Activated CD4-positive, alpha-beta memory T cell treated with anti-CD3 and anti-CD28 coated beads for 36 hours (primary cell): ENCODE measurements at regions not wholly inside any gene's neighbourhood (a gene's known extent, or its start where the extent isn't known, plus 50 kb on each side); places are given as distances from the start of the nearest gene placed in this dataset.

Source experiments
- CTCF ChIA-PET: fragments of 350-600 bp; sonication (Branson Sonifier 250); formaldehyde crosslinking; loops from one replicate; lab custom pipeline; 2021; ENCODE audit warnings: antibody characterized with exemption, inconsistent platforms; lab: Charles Lee
- POLR2A ChIA-PET: fragments of 350-600 bp; sonication (Branson Sonifier 250); formaldehyde crosslinking; loops from one replicate; lab custom pipeline; 2021; ENCODE audit warnings: antibody characterized with exemption; lab: Charles Lee
- DNase-seq: peaks from one replicate; pipeline ENCODE4 v3.0.0-alpha.2; 2020
- H3K27ac Mint-ChIP-seq: one replicate; pipeline ENCODE4 v1.8.0; 2021; ENCODE audit warnings: mixed read lengths
- H3K27me3 Mint-ChIP-seq: one replicate; pipeline ENCODE4 v1.8.0; 2021; ENCODE audit warnings: mixed read lengths
- H3K36me3 Mint-ChIP-seq: one replicate; pipeline ENCODE4 v1.8.0; 2021; ENCODE audit warnings: mixed read lengths
- H3K4me1 Mint-ChIP-seq: one replicate; pipeline ENCODE4 v1.8.0; 2021; ENCODE audit warnings: low read depth, mixed read lengths
- H3K4me3 Mint-ChIP-seq: one replicate; pipeline ENCODE4 v1.8.0; 2021; ENCODE audit warnings: mild to moderate bottlenecking, mixed read lengths
- H3K9me3 Mint-ChIP-seq: one replicate; pipeline ENCODE4 v1.8.0; 2021; ENCODE audit warnings: mixed read lengths
- intact Hi-C: fragments of 100-400 bp; cut with micrococcal nuclease; formaldehyde crosslinking; loops from one replicate; pipeline ENCODE4 v1.15.1; 2023

DNA sequence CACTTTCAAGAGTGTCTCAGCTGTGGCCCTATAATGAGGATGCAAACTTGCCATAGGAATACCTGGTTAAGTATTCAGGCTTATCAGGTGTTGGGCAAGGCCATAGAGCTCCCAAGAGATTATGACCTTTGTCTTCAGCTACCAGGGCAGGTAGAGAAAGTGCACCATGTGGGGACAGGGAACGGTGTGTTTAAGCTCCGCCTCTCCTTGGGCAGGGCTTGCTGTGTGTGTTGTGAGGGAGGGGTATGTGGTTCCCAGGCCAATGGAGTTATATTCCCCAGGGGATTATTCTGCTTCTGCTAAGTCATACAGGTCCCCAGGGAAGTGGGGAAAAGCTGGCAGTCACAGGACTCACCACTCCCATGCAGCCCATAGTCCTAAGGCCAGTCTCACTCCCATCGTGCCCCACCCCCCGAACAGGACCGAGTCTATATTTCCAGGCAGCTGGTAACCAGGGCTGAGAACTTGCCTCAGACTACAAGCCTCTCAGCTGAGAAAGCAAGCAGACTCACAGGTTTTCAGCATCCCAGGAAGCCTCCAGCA is 660.2 kb downstream of the HTR1B start:
- H3K27ac Mint-ChIP-seq, result no peak overlapping the region
- H3K4me1 Mint-ChIP-seq, result no peaks in the 10 kb centered on the region
- DNase-seq, result no peak
- ChIA-PET POLR2A (no interaction called here), CTCF (no interaction called here)
- peaks cover 4% of the 10 kb centered on the region for H3K9me3 Mint-ChIP-seq
- H3K4me3 Mint-ChIP-seq, result no peak overlapping the region
- H3K27me3 Mint-ChIP-seq, result no peaks in the 10 kb centered on the region
- intact Hi-C loops, result no loop called here
- no peaks in the 10 kb centered on the region for H3K36me3 Mint-ChIP-seq

DNA sequence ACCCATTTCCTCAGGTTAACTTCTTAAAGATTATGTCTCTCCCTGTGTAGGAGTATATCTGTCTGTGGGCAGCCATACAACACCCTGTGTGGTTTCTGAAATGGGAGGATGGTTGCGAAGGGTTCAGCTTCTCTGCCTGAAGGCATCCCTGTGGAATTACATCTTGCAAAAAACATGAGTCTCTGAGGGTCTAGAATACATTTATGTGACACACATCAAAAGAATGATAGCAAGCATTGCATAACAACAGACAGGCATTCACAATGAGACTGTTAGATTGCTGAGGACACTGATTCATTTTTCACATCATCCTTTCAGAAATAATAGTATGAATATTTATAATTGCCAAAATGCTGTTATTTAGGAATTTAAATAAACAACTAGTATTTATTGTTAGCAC is 670.9 kb downstream of the HTR1B start:
- DNase-seq, result no peak
- H3K27me3 Mint-ChIP-seq, result no peaks in the 10 kb centered on the region
- no peaks in the 10 kb centered on the region for H3K36me3 Mint-ChIP-seq
- ChIA-PET POLR2A (no interaction called here), CTCF (no interaction called here)
- no peak overlapping the region for H3K4me3 Mint-ChIP-seq
- no peaks in the 10 kb centered on the region for H3K4me1 Mint-ChIP-seq
- H3K27ac Mint-ChIP-seq, result no peak overlapping the region
- H3K9me3 Mint-ChIP-seq, result peaks cover 8% of the 10 kb centered on the region
- intact Hi-C loops, result no loop called here

DNA sequence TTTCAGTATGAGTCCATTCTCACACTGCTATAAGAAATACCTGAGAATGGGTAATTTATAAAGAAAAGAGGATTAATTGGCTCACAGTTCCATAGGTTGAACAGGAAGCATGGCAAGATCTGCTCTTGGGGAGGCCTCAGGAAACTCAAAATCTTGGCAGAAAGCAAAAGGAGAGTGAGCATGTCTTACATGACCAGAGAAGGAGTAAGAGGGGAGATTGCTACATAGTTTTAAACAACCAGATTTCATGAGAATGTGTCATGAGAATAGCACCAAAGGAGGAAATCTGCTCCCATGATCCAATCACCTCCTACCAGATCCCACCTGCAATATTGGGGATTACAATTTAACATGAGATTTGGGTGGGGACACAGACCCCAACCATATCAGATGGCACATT is 672.4 kb downstream of the HTR1B start:
- H3K36me3 Mint-ChIP-seq, result no peaks in the 10 kb centered on the region
- intact Hi-C loops, result no loop called here
- no peaks in the 10 kb centered on the region for H3K4me1 Mint-ChIP-seq
- ChIA-PET POLR2A (no interaction called here), CTCF (no interaction called here)
- no peak for DNase-seq
- peaks cover 4% of the 10 kb centered on the region for H3K9me3 Mint-ChIP-seq
- H3K27ac Mint-ChIP-seq, result no peak overlapping the region
- no peak overlapping the region for H3K4me3 Mint-ChIP-seq
- no peaks in the 10 kb centered on the region for H3K27me3 Mint-ChIP-seq

DNA sequence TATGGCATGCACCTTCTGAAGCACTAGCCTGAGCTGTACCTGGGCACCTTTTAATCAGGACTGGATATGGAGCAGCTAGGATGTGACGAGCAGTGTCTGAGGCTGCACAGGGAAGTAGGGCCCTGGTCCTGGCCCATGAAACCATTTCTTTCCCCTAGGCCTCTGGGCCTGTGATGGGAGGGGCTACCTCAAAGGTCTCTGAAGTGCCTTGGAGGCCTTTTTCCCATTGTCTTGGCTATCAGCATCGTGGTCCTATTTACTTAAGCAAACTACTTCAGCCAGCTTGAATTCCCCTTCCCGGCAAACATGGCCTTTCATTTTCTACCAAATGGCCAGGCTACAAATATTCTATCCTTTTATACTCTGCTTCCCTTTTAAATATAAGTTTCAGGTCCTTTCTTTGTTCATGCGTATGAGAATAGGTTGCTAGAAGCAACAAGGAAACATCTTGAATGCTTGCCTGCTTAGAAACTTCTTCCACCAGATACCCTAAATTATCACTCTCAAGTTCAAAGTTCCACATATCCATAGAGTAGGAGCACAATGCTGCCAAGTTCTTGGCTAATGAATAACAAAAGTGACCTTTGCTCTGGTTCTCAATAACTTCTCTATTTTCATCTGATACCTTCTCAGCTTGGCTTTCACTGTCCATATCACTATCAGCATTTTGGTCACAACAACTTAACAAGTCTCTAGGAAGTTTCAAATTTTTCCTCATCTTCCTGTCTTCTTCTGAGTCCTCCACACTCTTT is 673.1 kb downstream of the HTR1B start:
- Mint-ChIP-seq H3K4me3 (no peak overlapping the region), H3K36me3 (no peaks in the 10 kb centered on the region)

DNA sequence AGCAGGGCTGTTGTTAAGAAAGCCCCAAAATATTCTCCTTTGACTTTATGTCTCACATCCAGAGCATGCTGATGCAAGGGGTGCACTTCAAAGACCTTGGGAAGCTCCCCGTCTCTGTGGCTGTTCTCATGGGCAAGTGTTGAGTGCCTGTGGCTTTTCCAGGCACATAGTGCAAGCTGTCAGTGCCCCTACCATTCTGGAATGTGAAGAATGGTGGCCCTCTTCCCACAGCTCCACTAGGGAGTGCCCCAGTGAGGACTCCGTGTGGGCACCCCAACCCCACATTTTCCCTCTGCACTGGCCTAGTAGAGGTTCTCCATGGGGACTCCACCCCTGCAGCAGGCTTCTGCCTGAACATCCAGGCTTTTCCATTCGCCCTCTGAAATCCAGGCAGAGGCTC is 673.7 kb downstream of the HTR1B start:
- peaks cover 6% of the 10 kb centered on the region for H3K9me3 Mint-ChIP-seq
- H3K4me1 Mint-ChIP-seq, result no peaks in the 10 kb centered on the region
- no peak overlapping the region for H3K27ac Mint-ChIP-seq
- intact Hi-C loops, result no loop called here
- no peaks in the 10 kb centered on the region for H3K36me3 Mint-ChIP-seq
- no peak for DNase-seq
- ChIA-PET POLR2A (no interaction called here), CTCF (no interaction called here)
- H3K27me3 Mint-ChIP-seq, result no peaks in the 10 kb centered on the region
- H3K4me3 Mint-ChIP-seq, result no peak overlapping the region

More for the DNA sequence above, 673.1 kb downstream of the HTR1B start:
- intact Hi-C loops, result no loop called here
- DNase-seq, result no peak
- Mint-ChIP-seq H3K9me3 (peaks cover 5% of the 10 kb centered on the region), H3K4me1 (no peaks in the 10 kb centered on the region), H3K27me3 (no peaks in the 10 kb centered on the region), H3K27ac (no peak overlapping the region)
- CTCF ChIA-PET, result no interaction called here
- POLR2A ChIA-PET, result no interaction called here

DNA sequence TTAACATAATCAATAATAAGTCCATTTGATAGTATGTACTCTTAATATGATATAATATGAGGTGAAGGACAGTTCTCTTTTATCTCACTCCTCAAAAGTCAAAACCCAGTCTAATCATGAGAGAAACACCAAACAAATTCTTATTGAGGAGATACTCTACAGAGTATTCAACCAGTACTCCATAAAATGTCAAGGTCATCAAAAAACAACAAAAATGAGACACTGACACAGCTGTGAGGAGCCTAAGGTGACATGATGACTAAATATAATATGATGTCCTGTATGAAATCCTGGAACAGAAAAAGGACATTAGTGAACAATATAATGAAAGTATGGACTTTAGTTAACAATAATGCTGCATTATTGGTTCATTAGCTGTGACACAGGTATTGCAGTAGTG is 675.1 kb downstream of the HTR1B start:
- no peaks in the 10 kb centered on the region for H3K36me3 Mint-ChIP-seq
- CTCF ChIA-PET, result no interaction called here

DNA sequence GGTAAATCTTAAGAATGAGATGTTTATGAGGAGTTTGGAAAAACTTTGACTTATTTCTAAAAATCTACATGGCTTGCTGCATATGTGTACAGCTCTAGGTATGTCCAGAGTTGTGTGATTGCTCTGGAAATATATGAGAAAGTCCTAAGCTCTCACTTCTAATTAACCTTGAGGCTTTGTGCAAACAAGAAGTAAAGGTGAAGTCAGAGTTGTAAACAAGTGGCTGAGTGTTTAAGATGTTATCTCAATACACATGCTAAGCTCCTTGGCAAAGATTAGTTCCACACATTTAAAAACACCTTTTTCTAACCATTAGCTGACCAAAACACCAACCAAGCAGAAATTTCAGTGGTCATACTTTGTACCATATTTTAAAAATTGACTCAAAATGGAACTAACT is 684.2 kb downstream of the HTR1B start:
- H3K27me3 Mint-ChIP-seq, result no peaks in the 10 kb centered on the region
- intact Hi-C loops, result no loop called here
- no peak overlapping the region for H3K27ac Mint-ChIP-seq
- CTCF ChIA-PET, result no interaction called here
- no peak for DNase-seq
- no peaks in the 10 kb centered on the region for H3K4me1 Mint-ChIP-seq
- POLR2A ChIA-PET, result no interaction called here
- peaks cover 4% of the 10 kb centered on the region for H3K9me3 Mint-ChIP-seq
- no peak overlapping the region for H3K4me3 Mint-ChIP-seq
- no peaks in the 10 kb centered on the region for H3K36me3 Mint-ChIP-seq

More for the DNA sequence above, 675.1 kb downstream of the HTR1B start:
- Mint-ChIP-seq H3K9me3 (peaks cover 11% of the 10 kb centered on the region), H3K27ac (no peak overlapping the region), H3K4me1 (no peaks in the 10 kb centered on the region), H3K27me3 (no peaks in the 10 kb centered on the region), H3K4me3 (no peak overlapping the region)
- intact Hi-C loops, result no loop called here
- DNase-seq, result no peak
- POLR2A ChIA-PET, result no interaction called here

DNA sequence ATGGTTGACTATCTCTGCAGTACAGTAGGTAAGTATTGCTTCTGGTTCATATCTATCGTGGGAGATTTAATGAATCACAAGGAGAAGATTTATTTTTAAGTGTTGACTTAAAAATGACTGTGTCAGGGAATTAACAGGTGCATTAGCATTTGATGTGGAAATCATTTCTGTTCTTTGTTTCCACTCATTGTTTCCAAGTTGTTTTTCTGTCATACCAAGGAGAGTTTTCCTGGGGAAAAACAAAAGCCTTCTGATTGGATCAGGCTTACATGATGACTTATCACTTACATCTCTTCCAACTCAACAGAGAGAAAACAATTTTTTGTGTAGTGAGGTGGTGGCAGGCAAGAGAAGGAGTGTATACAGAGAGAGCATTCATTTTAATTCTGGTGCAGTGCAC is 686.4 kb downstream of the HTR1B start:
- ChIA-PET CTCF (no interaction called here), POLR2A (no interaction called here)
- Mint-ChIP-seq H3K27ac (no peak overlapping the region), H3K27me3 (no peaks in the 10 kb centered on the region), H3K36me3 (no peaks in the 10 kb centered on the region), H3K4me1 (no peaks in the 10 kb centered on the region), H3K4me3 (no peak overlapping the region), H3K9me3 (peaks cover 4% of the 10 kb centered on the region)
- DNase-seq, result no peak
- intact Hi-C loops, result no loop called here

DNA sequence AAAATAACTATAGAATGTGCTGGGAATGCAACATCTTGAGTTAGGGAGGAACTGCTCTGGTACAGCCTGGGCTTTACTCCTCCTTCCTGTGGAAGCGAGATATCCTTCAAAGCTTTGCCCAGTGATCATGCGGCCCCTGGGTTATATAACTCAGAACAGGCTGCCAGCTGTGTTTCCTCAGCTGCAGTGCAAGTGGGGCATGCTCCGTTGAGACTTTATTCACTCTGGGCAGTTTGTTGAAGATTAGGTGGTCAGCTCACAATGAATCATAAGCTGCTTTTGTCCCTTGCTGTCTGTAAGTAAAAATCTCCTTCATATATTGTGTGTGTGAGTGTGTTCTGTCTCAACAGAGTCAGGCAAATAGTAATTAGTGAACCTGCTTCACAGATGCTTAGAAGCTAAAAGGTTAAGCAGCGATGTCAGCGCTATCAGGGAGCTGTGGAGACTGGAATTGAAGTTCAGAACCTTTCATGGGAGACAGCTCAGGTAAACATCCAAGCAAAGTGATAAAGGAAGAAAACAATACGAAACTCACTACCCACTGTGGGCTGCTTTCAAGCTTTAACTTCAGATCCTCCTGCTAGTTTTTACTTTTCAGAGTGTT is 688.4 kb downstream of the HTR1B start:
- DNase-seq, result no peak
- H3K9me3 Mint-ChIP-seq, result peaks cover 2% of the 10 kb centered on the region
- H3K27me3 Mint-ChIP-seq, result no peaks in the 10 kb centered on the region
- intact Hi-C loops, result no loop called here
- no peaks in the 10 kb centered on the region for H3K36me3 Mint-ChIP-seq
- ChIA-PET POLR2A (no interaction called here), CTCF (no interaction called here)
- no peak overlapping the region for H3K4me3 Mint-ChIP-seq
- H3K4me1 Mint-ChIP-seq, result no peaks in the 10 kb centered on the region
- H3K27ac Mint-ChIP-seq, result no peak overlapping the region

DNA sequence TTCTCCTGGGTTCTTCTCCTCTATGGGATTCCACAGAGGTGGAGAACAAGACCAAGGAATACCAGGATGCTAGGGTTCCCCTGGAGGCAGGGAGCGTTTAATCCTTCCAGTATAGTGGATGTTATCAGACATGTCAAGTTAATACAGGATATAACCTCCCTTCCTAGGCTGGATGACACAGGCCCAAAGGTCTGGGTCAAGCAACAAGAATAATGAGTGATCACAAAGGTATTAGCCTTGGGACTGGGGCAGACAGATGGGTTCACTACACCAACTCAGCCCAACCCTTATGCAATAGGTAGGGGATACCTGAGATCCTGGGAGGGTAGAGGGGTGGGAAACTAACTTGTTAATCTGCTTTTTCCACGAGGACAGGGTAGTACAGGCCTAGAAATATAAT is 690.3 kb downstream of the HTR1B start:
- Mint-ChIP-seq H3K27me3 (no peaks in the 10 kb centered on the region), H3K9me3 (peaks cover 2% of the 10 kb centered on the region), H3K4me1 (no peaks in the 10 kb centered on the region), H3K4me3 (no peak overlapping the region), H3K36me3 (no peaks in the 10 kb centered on the region), H3K27ac (no peak overlapping the region)
- POLR2A ChIA-PET, result no interaction called here
- intact Hi-C loops, result no loop called here
- CTCF ChIA-PET, result no interaction called here
- no peak for DNase-seq

DNA sequence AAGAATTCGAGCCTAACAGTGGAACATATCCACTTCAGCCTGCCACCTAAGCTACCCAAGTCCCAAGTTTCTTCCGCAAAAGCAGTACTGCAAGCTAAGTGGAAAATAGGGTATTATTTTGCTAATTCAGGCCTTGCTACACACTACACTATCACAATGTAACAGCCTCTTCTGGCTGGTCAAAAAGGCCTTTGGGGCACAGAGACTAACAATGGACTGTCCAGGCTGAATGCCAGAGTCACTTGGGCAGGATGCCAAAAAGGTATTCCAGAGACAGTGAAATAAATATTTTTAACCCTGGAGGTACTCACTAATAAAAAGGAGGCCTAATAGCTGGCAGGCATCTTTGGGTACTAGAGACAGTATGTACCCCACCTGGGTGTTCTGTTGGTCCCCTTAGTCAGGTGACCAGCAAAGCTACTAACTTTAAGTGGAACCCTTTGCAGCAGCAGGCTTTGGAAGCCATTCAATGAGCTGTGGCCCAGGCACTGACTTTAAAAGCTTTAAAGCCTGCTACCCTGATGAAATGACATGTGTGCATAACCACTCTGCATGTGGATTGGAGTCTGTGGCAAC is 692.1 kb downstream of the HTR1B start:
- ChIA-PET CTCF (no interaction called here), POLR2A (no interaction called here)
- no peaks in the 10 kb centered on the region for H3K4me1 Mint-ChIP-seq
- peaks cover 2% of the 10 kb centered on the region for H3K9me3 Mint-ChIP-seq
- no peak overlapping the region for H3K4me3 Mint-ChIP-seq
- H3K27me3 Mint-ChIP-seq, result no peaks in the 10 kb centered on the region
- H3K27ac Mint-ChIP-seq, result no peak overlapping the region
- intact Hi-C loops, result no loop called here
- no peak for DNase-seq
- H3K36me3 Mint-ChIP-seq, result no peaks in the 10 kb centered on the region

DNA sequence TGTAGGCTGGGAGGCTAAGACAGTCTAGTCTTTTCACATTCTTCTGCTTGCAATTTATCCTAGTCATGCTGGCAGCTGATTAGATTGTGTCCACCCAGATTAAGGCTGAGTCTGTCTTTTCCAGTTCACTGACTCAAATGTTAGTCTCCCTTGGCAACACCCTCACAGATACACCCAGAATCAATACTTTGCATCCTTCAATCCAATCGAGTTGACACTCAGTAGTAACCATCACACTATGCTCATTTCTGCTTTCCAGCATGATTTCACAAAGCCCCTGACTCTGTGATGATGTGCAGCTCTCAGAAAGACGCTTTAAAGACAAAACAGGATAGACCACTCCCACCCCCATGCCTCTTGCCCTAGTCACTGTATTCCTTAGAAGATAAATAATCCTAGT is 693.0 kb downstream of the HTR1B start:
- ChIA-PET CTCF (no interaction called here), POLR2A (no interaction called here)
- H3K27me3 Mint-ChIP-seq, result no peaks in the 10 kb centered on the region
- H3K36me3 Mint-ChIP-seq, result no peaks in the 10 kb centered on the region
- peaks cover 2% of the 10 kb centered on the region for H3K9me3 Mint-ChIP-seq
- no peak overlapping the region for H3K27ac Mint-ChIP-seq
- DNase-seq, result no peak
- H3K4me3 Mint-ChIP-seq, result no peak overlapping the region
- no peaks in the 10 kb centered on the region for H3K4me1 Mint-ChIP-seq
- intact Hi-C loops, result no loop called here

DNA sequence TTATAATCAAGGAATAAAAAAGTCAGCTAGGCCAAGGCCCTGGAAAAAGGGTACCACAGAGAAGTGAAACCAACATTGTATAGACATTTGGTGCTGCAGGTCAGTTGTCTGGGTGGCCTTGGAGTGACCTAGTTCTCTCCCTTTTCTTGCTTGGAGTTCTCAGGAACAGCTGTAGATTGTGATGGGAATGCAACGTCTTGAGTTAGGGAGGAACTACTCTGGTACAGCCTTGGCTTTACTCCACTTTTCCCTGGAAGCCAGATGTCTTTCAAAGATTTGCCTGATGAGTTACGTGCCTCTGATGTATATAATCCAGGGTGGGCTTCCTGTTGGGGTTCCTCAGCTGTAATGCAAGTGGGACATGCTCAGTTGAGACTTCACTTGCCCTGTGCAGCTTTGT is 694.7 kb downstream of the HTR1B start:
- Mint-ChIP-seq H3K27ac (no peak overlapping the region), H3K27me3 (no peaks in the 10 kb centered on the region), H3K4me1 (no peaks in the 10 kb centered on the region), H3K9me3 (peaks cover under 1% of the 10 kb centered on the region), H3K4me3 (no peak overlapping the region), H3K36me3 (no peaks in the 10 kb centered on the region)
- DNase-seq, result no peak
- ChIA-PET CTCF (no interaction called here), POLR2A (no interaction called here)
- intact Hi-C loops, result no loop called here
